ENCODE measurements at regions not wholly inside any gene's neighbourhood (a gene's known extent, or its start where the extent isn't known, plus 50 kb on each side); places are given as distances from the start of the nearest gene placed in this dataset.

GRCh38 chr2:235430366-235431083, 63.3 kb upstream of the AGAP1 start:
- TF ChIP-seq POLR2A (IDR thresholded peaks at IDR 0.05) (no peak), CTCF (IDR thresholded peaks at IDR 0.05) (no peak)
